SK-N-SH (cell line): ENCODE measurements at regions not wholly inside any gene's neighbourhood (a gene's known extent, or its start where the extent isn't known, plus 50 kb on each side); places are given as distances from the start of the nearest gene placed in this dataset.

Source experiments
- CTCF ChIP-seq: fragments of 200-600 bp; sonication (generic); IDR thresholded peaks from 2 replicates; pipeline ENCODE4 v1.6.1; 2017; ENCODE audit warnings: antibody characterized with exemption, mild to moderate bottlenecking, moderate library complexity
- EZH2phosphoT487 ChIP-seq: fragments of 200-600 bp; sonication (generic); IDR thresholded peaks from 2 replicates; pipeline ENCODE4 v1.6.1; 2017; ENCODE audit warnings: low read depth, mixed run types, mild to moderate bottlenecking, antibody characterized with exemption, moderate library complexity, borderline replicate concordance
- FOXJ3 ChIP-seq: sonication (generic); formaldehyde crosslinking; IDR thresholded peaks from 2 replicates; pipeline ENCODE4 v1.5.1; 2020; ENCODE audit warnings: mild to moderate bottlenecking, missing genetic modification reagents
- FOXM1 ChIP-seq: IDR thresholded peaks from 2 replicates; pipeline ENCODE4 v1.4.0; 2012; ENCODE audit warnings: low read depth, mild to moderate bottlenecking
- GABPA ChIP-seq: IDR thresholded peaks from 2 replicates; pipeline ENCODE4 v1.4.0; 2012; ENCODE audit warnings: low read depth, mild to moderate bottlenecking
- IRF3 ChIP-seq: fragments of 150-350 bp; IDR thresholded peaks from 2 replicates; pipeline ENCODE4 v1.6.1; 2016; ENCODE audit warnings: mild to moderate bottlenecking, low read depth, low read length
- MAX ChIP-seq: IDR thresholded peaks from 2 replicates; pipeline ENCODE4 v1.4.0; 2012; ENCODE audit warnings: low read depth
- MXI1 ChIP-seq: IDR thresholded peaks from 2 replicates; pipeline ENCODE4 v1.6.1; 2012; ENCODE audit warnings: mild to moderate bottlenecking, low read depth, low read length, improper control_type of control experiment
- POLR2AphosphoS5 ChIP-seq: IDR thresholded peaks from 2 replicates; pipeline ENCODE4 v1.6.1; 2012; ENCODE audit warnings: low read depth, low read length
- RAD21 ChIP-seq: IDR thresholded peaks from 2 replicates; pipeline ENCODE4 v1.6.1; 2012; ENCODE audit warnings: mild to moderate bottlenecking, low read length
- RFX5 ChIP-seq: IDR thresholded peaks from 2 replicates; pipeline ENCODE4 v1.6.1; 2012; ENCODE audit warnings: mild to moderate bottlenecking, improper control_type of control experiment, low read length
- SIN3A ChIP-seq: IDR thresholded peaks from 2 replicates; pipeline ENCODE4 v1.6.1; 2012; ENCODE audit warnings: low read depth, mild to moderate bottlenecking, low read length, moderate library complexity, borderline replicate concordance
- TAF1 ChIP-seq: IDR thresholded peaks from 2 replicates; pipeline ENCODE4 v1.6.1; 2012; ENCODE audit warnings: low read depth, mild to moderate bottlenecking, low read length, moderate library complexity, borderline replicate concordance
- YY1 ChIP-seq: IDR thresholded peaks from 2 replicates; pipeline ENCODE4 v1.4.0; 2012; ENCODE audit warnings: low read depth, mild to moderate bottlenecking

- TF ChIP-seq TAF1 = no peak
- TF ChIP-seq EZH2phosphoT487 = no peak
- TF ChIP-seq POLR2AphosphoS5 = no peak
- no peak for TF ChIP-seq CTCF
- TF ChIP-seq FOXM1 = no peak
- no peak for TF ChIP-seq RAD21
- no peak for TF ChIP-seq FOXJ3
- TF ChIP-seq GABPA = no peak
- no peak for TF ChIP-seq YY1
- no peak for TF ChIP-seq MXI1
- no peak for TF ChIP-seq MAX
- TF ChIP-seq IRF3 = no peak
- no peak for TF ChIP-seq RFX5
- no peak for TF ChIP-seq SIN3A
These were observed 373.7 kb upstream of the SLITRK6 start for GRCh38 chr13:86172961-86173360.
